Spleen (tissue), 7 donors: ENCODE measurements at regions not wholly inside any gene's neighbourhood (a gene's known extent, or its start where the extent isn't known, plus 50 kb on each side); places are given as distances from the start of the nearest gene placed in this dataset.

ENCODE experiments used
- POLR2A ChIP-seq, 3 donors: fragments of 450-650 bp; IDR thresholded peaks; one replicate each; pipeline ENCODE4 v1.5.1; 2017; ENCODE audit warnings: antibody characterized with exemption in 3 of 3, mild to moderate bottlenecking in 1 of 3
- POLR2AphosphoS5 ChIP-seq, 3 donors: sonication (generic); formaldehyde crosslinking; IDR thresholded peaks; one replicate each; pipeline ENCODE4 v1.5.1; 2017; ENCODE audit warnings: antibody characterized with exemption in 3 of 3
- TF ChIP-seq, protein P1 (sequence below), 11 experiments: fragments of 200-600 bp in 7 of 11; fragments of 450-650 bp in 4 of 11; sonication (generic) in 4 of 11; IDR thresholded peaks in 8 of 11; conservative IDR thresholded peaks in 3 of 11; 1 replicate in 7 of 11; 2 replicates in 4 of 11; pipeline versions ENCODE4 v1.4.0 to v1.8.0; 2016 to 2021; ENCODE audit warnings: antibody characterized with exemption in 11 of 11, inconsistent platforms in 4 of 11, mild to moderate bottlenecking in 1 of 11
- donor health status: DM: no; HTN: no; CAD: no; lungs with moderate emphysema.
- donor health status: DM: no; HTN: no; CAD: no.
- donor health status: DM: no; HTN: no; CAD: no.

DNA sequence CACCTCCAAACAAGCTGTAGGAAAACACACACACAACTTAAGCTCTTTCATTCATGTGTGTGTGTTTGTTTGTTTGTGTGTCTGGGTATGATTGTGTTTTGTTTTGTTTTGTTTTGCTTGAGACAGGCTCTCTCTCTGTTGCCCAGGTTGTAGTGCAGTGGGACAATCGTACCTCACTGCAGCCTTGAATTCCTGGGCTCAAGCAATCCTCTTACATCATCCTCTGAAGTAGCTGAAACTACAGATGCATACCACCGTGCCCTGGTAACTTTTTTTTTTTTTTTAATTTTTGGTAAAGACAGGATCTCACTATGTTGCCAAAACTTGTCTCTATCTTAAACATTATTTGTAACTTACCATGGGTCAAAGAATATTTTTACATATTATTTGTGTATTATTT, 431.7 kb downstream of the SLITRK1 start:
- TF ChIP-seq, protein P1, sequence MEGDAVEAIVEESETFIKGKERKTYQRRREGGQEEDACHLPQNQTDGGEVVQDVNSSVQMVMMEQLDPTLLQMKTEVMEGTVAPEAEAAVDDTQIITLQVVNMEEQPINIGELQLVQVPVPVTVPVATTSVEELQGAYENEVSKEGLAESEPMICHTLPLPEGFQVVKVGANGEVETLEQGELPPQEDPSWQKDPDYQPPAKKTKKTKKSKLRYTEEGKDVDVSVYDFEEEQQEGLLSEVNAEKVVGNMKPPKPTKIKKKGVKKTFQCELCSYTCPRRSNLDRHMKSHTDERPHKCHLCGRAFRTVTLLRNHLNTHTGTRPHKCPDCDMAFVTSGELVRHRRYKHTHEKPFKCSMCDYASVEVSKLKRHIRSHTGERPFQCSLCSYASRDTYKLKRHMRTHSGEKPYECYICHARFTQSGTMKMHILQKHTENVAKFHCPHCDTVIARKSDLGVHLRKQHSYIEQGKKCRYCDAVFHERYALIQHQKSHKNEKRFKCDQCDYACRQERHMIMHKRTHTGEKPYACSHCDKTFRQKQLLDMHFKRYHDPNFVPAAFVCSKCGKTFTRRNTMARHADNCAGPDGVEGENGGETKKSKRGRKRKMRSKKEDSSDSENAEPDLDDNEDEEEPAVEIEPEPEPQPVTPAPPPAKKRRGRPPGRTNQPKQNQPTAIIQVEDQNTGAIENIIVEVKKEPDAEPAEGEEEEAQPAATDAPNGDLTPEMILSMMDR (IDR thresholded peaks at IDR 0.05 in 8 of 11, conservative IDR thresholded peaks at IDR 0.05 in 3 of 11), result no peak
- TF ChIP-seq POLR2A (IDR thresholded peaks at IDR 0.05), result no peak
- no peak for TF ChIP-seq POLR2AphosphoS5 (IDR thresholded peaks at IDR 0.05)
